Activated T-helper 9 cell treated with anti-CD3 and anti-CD28 coated beads, Interleukin-2, amount 50 U/mL, for 16 hours (primary cell): ENCODE measurements at regions not wholly inside any gene's neighbourhood (a gene's known extent, or its start where the extent isn't known, plus 50 kb on each side); places are given as distances from the start of the nearest gene placed in this dataset.

Experiments
- DNase-seq: peaks from one replicate; pipeline ENCODE4 v3.0.0-alpha.2; 2020; ENCODE audit warnings: low read depth

DNA sequence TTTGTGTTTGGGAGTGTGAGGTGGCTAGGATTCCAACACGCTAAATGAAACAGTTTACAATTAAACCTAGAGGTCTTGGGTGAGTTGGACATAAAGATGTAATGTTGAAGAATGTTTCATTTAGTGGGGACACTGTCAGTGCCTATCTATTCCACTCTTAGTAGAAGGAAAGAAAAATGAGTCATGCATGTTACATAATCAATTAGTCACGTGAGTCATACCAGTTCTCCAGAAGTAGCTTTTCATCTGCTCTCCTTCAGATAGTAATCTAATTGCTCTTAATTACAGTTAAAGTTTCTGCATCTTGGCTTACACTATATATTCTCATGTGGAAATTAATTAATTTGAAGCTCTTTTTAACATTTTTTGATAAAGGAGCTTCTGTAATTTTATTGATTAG is 115.7 kb upstream of the P2RY1 start:
- no peak for DNase-seq

DNA sequence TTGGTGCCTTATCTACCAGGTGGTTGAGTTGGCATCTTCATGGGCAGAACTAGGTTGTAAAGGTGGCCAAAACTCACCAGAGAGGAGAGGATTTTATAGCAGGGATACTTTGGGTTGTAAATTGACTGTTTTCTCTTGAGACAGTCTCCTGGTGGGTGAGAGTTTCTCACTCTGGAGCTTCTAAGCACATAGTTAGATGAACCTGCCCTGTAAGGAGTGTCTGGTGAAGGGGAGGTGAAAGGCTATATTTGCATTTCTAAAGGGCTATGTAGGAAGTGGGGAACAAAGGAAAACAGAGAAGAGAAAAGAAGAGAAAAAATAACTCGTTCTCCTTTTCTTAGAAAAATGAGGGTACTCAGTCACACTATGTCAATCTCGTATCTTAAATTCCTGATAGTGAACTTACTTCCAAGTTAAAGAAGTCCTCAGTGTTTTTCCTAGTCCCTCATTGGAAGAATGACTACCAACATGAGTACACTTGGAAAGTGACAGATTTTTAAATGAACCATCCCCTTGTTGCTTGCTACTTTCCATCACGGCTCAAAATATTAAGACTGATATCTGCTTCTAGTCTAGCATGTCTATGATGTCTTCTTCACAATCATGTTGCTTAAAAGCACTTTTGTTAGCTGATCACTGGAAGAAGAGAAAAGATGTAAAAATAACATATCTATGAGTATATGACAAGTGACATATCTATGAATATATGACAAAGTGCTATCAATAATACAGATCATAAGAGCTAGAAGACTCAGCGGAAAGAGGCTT is 113.8 kb upstream of the P2RY1 start:
- DNase-seq = no peak

GRCh38 chr3:152724270-152724669 is 110.7 kb upstream of the P2RY1 start:
- DNase-seq = no peak

- DNase-seq = no peak
Measured at GRCh38 chr3:152728231-152728980, 106.5 kb upstream of the P2RY1 start.

DNA sequence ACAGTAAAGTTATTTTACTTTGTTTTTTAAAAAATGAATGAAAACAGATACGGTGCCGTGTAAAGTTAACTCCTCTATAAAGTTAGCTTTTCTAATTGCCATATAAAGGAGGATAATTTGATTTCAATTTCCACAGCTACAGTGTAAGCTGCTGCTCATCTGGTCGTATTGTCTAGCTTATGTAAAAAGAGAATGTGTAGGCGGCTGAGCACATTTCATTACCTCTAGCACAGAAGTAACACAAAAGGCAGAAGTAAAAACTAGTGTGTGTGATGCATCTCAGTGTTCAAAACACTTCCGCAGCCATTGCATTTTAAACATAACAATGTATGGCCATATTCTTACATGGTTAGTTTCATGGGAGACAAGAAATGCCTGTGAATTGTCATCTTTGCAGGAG is 105.0 kb upstream of the P2RY1 start:
- DNase-seq = no peak

DNA sequence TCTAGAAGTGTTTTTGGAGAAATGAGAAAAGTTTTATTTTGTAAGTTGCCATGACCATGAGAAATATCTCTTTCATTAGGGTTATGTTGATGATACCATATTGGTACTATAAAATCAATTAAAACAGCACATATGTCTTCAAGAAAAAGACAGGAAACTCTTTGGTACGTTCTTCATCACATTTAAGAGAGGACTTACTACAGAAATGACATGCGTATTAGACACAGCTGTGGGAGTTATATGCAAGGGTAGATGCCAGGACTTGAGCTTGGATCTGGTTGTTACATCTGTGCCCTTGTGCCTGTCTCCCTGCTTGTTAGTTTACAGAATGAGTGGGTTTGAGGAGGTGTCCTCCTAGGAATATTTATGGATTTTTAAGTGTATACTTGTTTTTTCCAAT is 103.4 kb upstream of the P2RY1 start:
- DNase-seq = no peak

DNA sequence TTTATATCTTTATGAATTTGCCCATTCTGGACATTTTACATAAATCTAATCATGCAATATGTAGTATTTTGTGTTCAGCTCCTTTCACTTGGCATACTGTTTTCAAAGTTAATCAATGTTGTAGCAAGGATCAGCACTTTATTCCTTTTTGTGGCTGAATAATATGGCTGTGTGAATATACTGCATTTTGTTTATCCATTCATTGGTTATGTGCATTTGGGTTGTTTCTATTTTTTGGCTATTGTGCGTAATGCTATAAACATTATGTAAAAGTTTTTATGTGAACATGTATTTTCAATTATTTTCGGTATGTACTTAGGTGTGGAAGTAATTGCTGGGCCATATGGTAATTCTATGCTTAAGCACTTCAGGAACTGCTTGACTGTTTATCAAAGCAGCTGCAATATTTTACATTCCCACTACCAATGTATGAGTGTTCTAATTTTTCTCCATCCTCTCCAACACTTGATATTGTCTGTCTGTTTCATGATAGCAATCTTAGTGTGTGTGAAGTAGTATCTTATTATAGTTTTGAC is 101.3 kb upstream of the P2RY1 start:
- DNase-seq = no peak

DNA sequence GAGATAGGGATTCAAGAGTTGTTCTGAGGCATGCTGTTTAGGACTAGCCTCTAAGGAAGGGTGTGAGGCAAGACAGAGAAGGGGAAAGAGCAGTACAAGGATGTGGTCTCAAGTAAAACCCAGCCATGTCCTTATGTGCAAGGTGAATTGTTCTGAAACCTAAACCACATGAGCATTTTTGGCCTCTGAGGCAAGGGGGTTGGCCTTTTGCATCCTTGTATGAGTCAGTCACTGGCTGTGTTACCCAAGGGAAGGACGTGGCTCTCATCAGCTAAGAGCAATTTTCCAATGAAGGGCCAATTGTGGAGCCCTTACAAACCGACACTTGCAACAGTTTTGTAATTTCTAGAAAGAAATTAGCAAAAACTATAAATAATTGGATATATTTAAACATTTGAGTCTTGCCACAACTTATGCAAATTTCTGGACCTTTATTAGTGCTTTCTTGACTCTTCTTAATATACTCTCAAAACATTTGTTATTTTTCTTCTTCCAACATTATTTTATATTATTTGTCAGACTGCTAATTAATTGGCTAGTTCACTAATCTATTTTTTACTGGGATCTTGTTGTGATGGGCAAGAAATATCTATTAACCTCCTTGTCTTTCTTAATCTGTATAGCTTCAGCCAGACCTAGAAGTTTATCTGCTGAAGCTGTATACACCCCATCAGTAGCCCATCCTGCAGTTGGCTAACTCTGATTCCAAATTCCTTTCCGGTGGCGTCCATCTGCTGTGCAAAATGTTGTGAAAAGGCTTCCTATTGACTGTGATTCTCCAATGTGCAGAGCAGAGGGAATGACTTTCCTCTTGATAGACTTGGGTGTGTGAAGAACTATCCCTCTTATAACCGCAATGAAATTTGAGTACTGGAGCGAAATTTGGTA is 97.7 kb upstream of the P2RY1 start:
- no peak for DNase-seq

- DNase-seq = no peak
Measured at GRCh38 chr3:152738656-152739055, 96.3 kb upstream of the P2RY1 start.

- no peak for DNase-seq
Measured at GRCh38 chr3:152742368-152743347, 92.3 kb upstream of the P2RY1 start.

- no peak for DNase-seq
Measured at GRCh38 chr3:152745646-152746045, 89.3 kb upstream of the P2RY1 start.

- DNase-seq = no peak
Measured at GRCh38 chr3:152754303-152754702, 80.6 kb upstream of the P2RY1 start.

- DNase-seq = no peak
Measured at GRCh38 chr3:152756807-152757206, 78.1 kb upstream of the P2RY1 start.

- no peak for DNase-seq
Measured at GRCh38 chr3:152760024-152760563, 74.8 kb upstream of the P2RY1 start.

DNA sequence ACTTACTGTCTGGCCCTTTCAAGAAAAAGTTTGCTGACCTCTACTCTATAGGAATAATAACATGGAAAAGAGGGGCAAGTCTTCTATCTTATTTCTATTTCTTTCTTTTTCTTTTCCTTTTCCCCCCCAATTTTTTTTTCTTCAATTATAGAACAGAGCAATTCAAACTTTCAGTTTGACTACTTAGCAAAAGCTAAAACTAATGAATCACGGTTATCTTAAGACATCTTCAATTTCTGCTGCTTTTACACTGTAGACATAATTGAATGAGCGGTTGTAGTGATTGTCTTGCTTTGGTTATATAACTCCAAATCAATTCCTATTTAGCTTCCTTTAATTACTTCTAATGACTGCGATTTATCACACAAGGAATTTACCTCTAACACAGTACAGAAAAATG is 74.3 kb upstream of the P2RY1 start:
- no peak for DNase-seq

- no peak for DNase-seq
Measured at GRCh38 chr3:152768478-152768877, 66.5 kb upstream of the P2RY1 start.

GRCh38 chr3:152769523-152769922 is 65.4 kb upstream of the P2RY1 start:
- no peak for DNase-seq

DNA sequence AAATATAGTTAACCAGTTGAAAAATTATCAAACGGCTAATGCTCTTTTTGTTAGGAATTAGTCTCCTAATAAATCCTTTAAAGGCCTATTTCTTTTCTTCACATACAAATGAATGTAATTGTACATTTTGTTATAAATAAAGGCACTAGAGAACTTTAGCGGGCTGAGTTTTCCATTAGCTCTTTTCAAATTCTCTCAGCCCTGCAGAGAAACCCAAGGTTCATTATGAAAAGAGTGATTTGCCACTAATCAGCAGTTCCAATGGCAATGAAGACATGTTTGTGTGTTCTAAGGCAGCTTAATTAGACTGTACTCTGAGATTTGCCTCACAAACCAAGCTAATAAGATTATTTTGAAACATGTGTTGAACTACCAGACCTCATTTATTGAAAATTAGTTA is 64.6 kb upstream of the P2RY1 start:
- DNase-seq = no peak

DNA sequence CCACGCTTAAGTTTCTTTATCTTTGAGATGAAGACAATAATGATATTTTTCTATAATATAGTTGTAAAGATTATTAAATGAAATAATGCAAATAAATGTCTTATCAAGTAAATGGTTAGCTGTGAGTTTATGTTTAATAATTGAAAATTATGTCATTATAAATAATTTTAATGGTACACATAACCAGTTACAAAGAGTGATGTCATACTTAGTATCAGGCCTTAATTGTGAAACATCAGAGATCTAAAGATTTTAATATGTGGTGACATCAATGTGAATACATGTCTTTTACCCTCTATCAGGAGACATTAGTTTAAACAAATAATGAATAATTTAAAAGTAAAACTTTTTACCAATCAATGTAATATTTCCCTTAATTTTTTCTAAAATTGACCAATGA is 63.8 kb upstream of the P2RY1 start:
- no peak for DNase-seq

DNA sequence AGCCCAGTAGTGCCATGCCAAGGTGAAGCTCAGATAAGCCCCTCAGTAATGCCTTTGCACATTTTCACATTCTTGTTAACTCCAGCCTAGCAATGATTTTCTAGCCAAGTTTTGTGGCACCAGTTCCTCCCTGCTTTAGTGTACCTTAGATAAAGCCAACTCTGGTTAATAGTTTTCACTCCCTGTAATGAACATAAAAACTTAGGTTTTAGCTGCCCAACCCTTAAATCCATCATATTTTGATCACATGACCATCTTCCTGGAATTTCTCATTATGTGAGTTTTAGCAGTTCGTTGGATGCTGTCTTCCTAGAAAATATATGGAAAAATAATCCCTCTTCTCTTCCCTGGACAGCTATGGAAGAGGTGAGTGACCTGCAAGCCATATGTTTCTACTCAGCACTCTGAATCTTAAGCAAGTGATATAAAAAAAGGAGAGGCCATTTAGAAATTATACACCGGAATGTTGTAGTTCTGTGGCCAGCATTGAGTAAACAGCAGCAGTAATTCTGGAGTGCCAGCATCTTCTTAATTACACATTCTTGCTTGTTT is 62.2 kb upstream of the P2RY1 start:
- no peak for DNase-seq

- no peak for DNase-seq
Measured at GRCh38 chr3:152773633-152774032, 61.3 kb upstream of the P2RY1 start.
